Trophoblast cell (in vitro differentiated cells and primary cell): ENCODE measurements at regions not wholly inside any gene's neighbourhood (a gene's known extent, or its start where the extent isn't known, plus 50 kb on each side); places are given as distances from the start of the nearest gene placed in this dataset.
A peak's percentile ranks its signal among the peaks of the same experiment; 100 is the strongest.

Experiments used
- DNase-seq, 2 donors: peaks; one replicate each; pipeline ENCODE4 v3.0.0-alpha.2; 2016
- H2AFZ ChIP-seq: 2 replicates; pipeline ENCODE4 v1.6.1; 2013; ENCODE audit warnings: low read length, moderate library complexity, mild to moderate bottlenecking; ENCODE audit not compliant: insufficient read depth, poor library complexity
- H2AK5ac ChIP-seq: 2 replicates; pipeline ENCODE4 v1.6.1; 2013; ENCODE audit warnings: mild to moderate bottlenecking, low read length
- H2BK120ac ChIP-seq: 2 replicates; pipeline ENCODE4 v1.6.1; 2013; ENCODE audit warnings: low read length, mild to moderate bottlenecking, moderate library complexity; ENCODE audit not compliant: insufficient read depth, poor library complexity
- H2BK12ac ChIP-seq: 2 replicates; pipeline ENCODE4 v1.6.1; 2013; ENCODE audit warnings: mild to moderate bottlenecking, low read length, moderate library complexity
- H2BK5ac ChIP-seq: 2 replicates; pipeline ENCODE4 v1.6.1; 2013; ENCODE audit warnings: low read length, low read depth, moderate library complexity, mild to moderate bottlenecking; ENCODE audit not compliant: poor library complexity
- H3K14ac ChIP-seq: 2 replicates; pipeline ENCODE4 v1.6.1; 2013; ENCODE audit warnings: mild to moderate bottlenecking, low read length
- H3K18ac ChIP-seq: 2 replicates; pipeline ENCODE4 v1.6.1; 2013; ENCODE audit warnings: mild to moderate bottlenecking, low read length
- H3K23ac ChIP-seq: 2 replicates; pipeline ENCODE4 v1.6.1; 2013; ENCODE audit warnings: low read length
- H3K27ac ChIP-seq: 2 replicates; pipeline ENCODE4 v1.5.1; 2013; ENCODE audit warnings: low read depth, mild to moderate bottlenecking, inconsistent platforms, low read length, moderate library complexity
- H3K27me3 ChIP-seq: 2 replicates; pipeline ENCODE4 v1.6.1; 2013; ENCODE audit warnings: inconsistent platforms, mild to moderate bottlenecking, low read length, moderate library complexity; ENCODE audit not compliant: insufficient read depth
- H3K36me3 ChIP-seq, 2 experiments: 1 replicate in 1 of 2; 2 replicates in 1 of 2; pipeline ENCODE4 v1.6.1; 2013; ENCODE audit warnings: low read length in 2 of 2, mild to moderate bottlenecking in 2 of 2, moderate library complexity in 1 of 2; ENCODE audit not compliant: insufficient read depth in 2 of 2, control insufficient read depth in 1 of 2
- H3K4ac ChIP-seq: 2 replicates; pipeline ENCODE4 v1.6.1; 2013; ENCODE audit warnings: low read depth, mild to moderate bottlenecking, low read length, moderate library complexity
- H3K4me1 ChIP-seq, 2 experiments: 1 replicate in 1 of 2; 2 replicates in 1 of 2; pipeline ENCODE4 v1.6.1; 2013; ENCODE audit warnings: low read length in 2 of 2, mild to moderate bottlenecking in 2 of 2, moderate library complexity in 1 of 2; ENCODE audit not compliant: insufficient read depth in 2 of 2, control insufficient read depth in 1 of 2
- H3K4me2 ChIP-seq: 2 replicates; pipeline ENCODE4 v1.6.1; 2013; ENCODE audit warnings: inconsistent platforms, mild to moderate bottlenecking, low read length, moderate library complexity
- H3K4me3 ChIP-seq: 2 replicates; pipeline ENCODE4 v1.5.1; 2013; ENCODE audit warnings: mild to moderate bottlenecking, low read depth, low read length, inconsistent platforms
- H3K79me1 ChIP-seq: one replicate; pipeline ENCODE4 v1.6.1; 2013; ENCODE audit warnings: low read length
- H3K79me2 ChIP-seq: 2 replicates; pipeline ENCODE4 v1.6.1; 2013; ENCODE audit warnings: low read length, mild to moderate bottlenecking; ENCODE audit not compliant: control insufficient read depth, insufficient read depth, poor library complexity
- H3K9ac ChIP-seq: 2 replicates; pipeline ENCODE4 v1.6.1; 2013; ENCODE audit warnings: mild to moderate bottlenecking, low read length
- H3K9me3 ChIP-seq: 2 replicates; pipeline ENCODE4 v1.6.1; 2013; ENCODE audit warnings: low read depth, mild to moderate bottlenecking, control low read depth, inconsistent platforms, low read length; ENCODE audit not compliant: insufficient read depth
- H4K12ac ChIP-seq: 2 replicates; pipeline ENCODE4 v1.6.1; 2013; ENCODE audit warnings: low read depth, mild to moderate bottlenecking, low read length, moderate library complexity
- H4K8ac ChIP-seq: 2 replicates; pipeline ENCODE4 v1.6.1; 2013; ENCODE audit warnings: low read depth, mild to moderate bottlenecking, low read length, moderate library complexity
- H4K91ac ChIP-seq: one replicate; pipeline ENCODE4 v1.6.1; 2013; ENCODE audit warnings: low read depth, mild to moderate bottlenecking, low read length, moderate library complexity
- WGBS: extraction: QIAGEN DNeasy Blood & Tissue Kit; methylation state at CpG from one replicate; pipeline ENCODE4 v1.1.7; 2013; ENCODE audit warnings: missing lambda C conversion rate; ENCODE audit not compliant: insufficient read length, insufficient coverage; ENCODE audit errors: extremely low coverage; 5-methylcytosine and 5-hydroxymethylcytosine counted together

DNA sequence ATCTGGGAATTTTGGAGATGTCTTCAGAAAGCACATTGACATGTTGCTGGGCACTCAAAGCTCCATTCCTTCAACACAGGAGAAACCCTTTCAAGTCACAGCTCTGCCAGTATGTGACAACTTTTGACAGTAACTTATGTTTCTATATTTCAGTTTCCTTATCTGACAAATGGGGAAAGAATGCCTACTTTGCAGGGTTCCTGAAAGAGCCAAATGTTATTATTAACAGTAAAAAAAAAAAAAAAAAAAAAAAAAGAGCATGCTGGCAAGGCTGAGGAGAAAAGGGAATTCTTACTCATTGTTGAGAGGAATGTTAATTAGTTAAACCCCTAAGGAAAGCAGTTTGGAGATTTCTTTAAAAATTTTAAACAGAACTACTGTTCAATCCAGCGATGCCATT, 272.5 kb upstream of the TGFBR2 start:
- Histone ChIP-seq H2BK5ac (no peak overlapping the region), H3K4ac (no peak overlapping the region), H3K18ac (no peak overlapping the region), H3K27me3 (no peaks in the 10 kb centered on the region), H2AFZ (no peak overlapping the region), H2AK5ac (no peak overlapping the region), H3K9ac (no peak overlapping the region), H3K79me1 (no peaks in the 10 kb centered on the region), H3K23ac (no peak overlapping the region), H3K4me1 (peaks cover 7% of the 10 kb centered on the region in 2 experiments), H3K79me2 (no peaks in the 10 kb centered on the region), H3K27ac (no peak overlapping the region), H2BK120ac (no peak overlapping the region), H3K14ac (no peak overlapping the region), H3K9me3 (no peaks in the 10 kb centered on the region), H4K8ac (no peak overlapping the region), H4K91ac (no peak overlapping the region), H3K4me3 (no peak overlapping the region), H3K4me2 (no peak overlapping the region), H4K12ac (no peak overlapping the region), H3K36me3 (no peaks in the 10 kb centered on the region), H2BK12ac (no peak overlapping the region)
- no CpG with 5 or more reads among the region's 1 CpG for WGBS
- DNase-seq, result peak; percentile 0 to 53

DNA sequence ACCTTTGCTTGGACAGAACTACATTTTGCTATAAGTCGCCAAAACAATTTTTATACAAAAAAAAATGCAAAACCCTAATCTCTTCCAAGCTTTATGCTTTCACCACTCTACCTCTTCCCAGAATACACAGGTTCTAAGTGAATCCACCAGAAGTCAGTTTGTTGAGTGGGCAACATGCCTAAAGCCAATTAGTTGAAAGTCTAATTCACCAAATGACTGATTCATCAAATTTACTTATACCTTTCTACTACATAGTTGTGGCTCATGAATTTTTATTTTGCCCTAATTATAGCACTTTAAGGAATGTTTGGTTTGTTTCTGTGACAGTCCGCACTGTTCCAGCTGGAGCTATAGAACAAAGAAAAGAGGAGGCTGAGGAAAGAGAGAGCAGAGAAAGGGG, 265.9 kb upstream of the TGFBR2 start:
- no peak overlapping the region for H4K8ac ChIP-seq
- no peak overlapping the region for H3K23ac ChIP-seq
- H3K4me1 ChIP-seq, result no peaks in the 10 kb centered on the region
- no peak overlapping the region for H4K91ac ChIP-seq
- H3K79me1 ChIP-seq, result no peaks in the 10 kb centered on the region
- H3K27ac ChIP-seq, result no peak overlapping the region
- H3K4me3 ChIP-seq, result no peak overlapping the region
- H3K9ac ChIP-seq, result no peak overlapping the region
- no peak overlapping the region for H2AFZ ChIP-seq
- H2BK12ac ChIP-seq, result no peak overlapping the region
- no CpG with 5 or more reads among the region's 2 CpGs for WGBS
- H4K12ac ChIP-seq, result no peak overlapping the region
- no peak for DNase-seq
- no peak overlapping the region for H3K18ac ChIP-seq
- H3K4me2 ChIP-seq, result no peak overlapping the region
- H3K79me2 ChIP-seq, result no peaks in the 10 kb centered on the region
- no peaks in the 10 kb centered on the region for H3K9me3 ChIP-seq
- no peak overlapping the region for H2BK5ac ChIP-seq
- H3K27me3 ChIP-seq, result no peaks in the 10 kb centered on the region
- no peak overlapping the region for H2BK120ac ChIP-seq
- no peak overlapping the region for H3K14ac ChIP-seq
- H3K36me3 ChIP-seq, result no peaks in the 10 kb centered on the region
- no peak overlapping the region for H3K4ac ChIP-seq
- no peak overlapping the region for H2AK5ac ChIP-seq

- H3K79me2 ChIP-seq, result no peaks in the 10 kb centered on the region
- no peaks in the 10 kb centered on the region for H3K9me3 ChIP-seq
- H3K4me3 ChIP-seq, result no peak overlapping the region
- no peak overlapping the region for H4K8ac ChIP-seq
- no peak overlapping the region for H3K4ac ChIP-seq
- no peak overlapping the region for H4K12ac ChIP-seq
- no peak overlapping the region for H2AFZ ChIP-seq
- H3K18ac ChIP-seq, result no peak overlapping the region
- WGBS, result no CpG with 5 or more reads among the region's 2 CpGs
- H3K9ac ChIP-seq, result no peak overlapping the region
- H3K4me1 ChIP-seq, result no peaks in the 10 kb centered on the region
- H2AK5ac ChIP-seq, result no peak overlapping the region
- no peaks in the 10 kb centered on the region for H3K27me3 ChIP-seq
- H3K79me1 ChIP-seq, result no peaks in the 10 kb centered on the region
- H4K91ac ChIP-seq, result no peak overlapping the region
- H3K14ac ChIP-seq, result no peak overlapping the region
- no peak overlapping the region for H3K27ac ChIP-seq
- no peak overlapping the region for H2BK120ac ChIP-seq
- no peak overlapping the region for H2BK12ac ChIP-seq
- DNase-seq, result no peak
- H3K36me3 ChIP-seq, result no peaks in the 10 kb centered on the region
- no peak overlapping the region for H3K4me2 ChIP-seq
- H3K23ac ChIP-seq, result no peak overlapping the region
- no peak overlapping the region for H2BK5ac ChIP-seq
Measured at GRCh38 chr3:30341079-30341478, 265.3 kb upstream of the TGFBR2 start.

GRCh38 chr3:30341851-30342250, 264.6 kb upstream of the TGFBR2 start:
- no peaks in the 10 kb centered on the region for H3K9me3 ChIP-seq
- no peak overlapping the region for H3K18ac ChIP-seq
- no peak overlapping the region for H4K12ac ChIP-seq
- no peak overlapping the region for H3K14ac ChIP-seq
- WGBS, result no CpG with 5 or more reads among the region's 1 CpG
- H2BK12ac ChIP-seq, result no peak overlapping the region
- no peak overlapping the region for H2AFZ ChIP-seq
- DNase-seq, result no peak
- no peak overlapping the region for H3K27ac ChIP-seq
- H2BK5ac ChIP-seq, result no peak overlapping the region
- H4K8ac ChIP-seq, result no peak overlapping the region
- H3K4me1 ChIP-seq, result no peaks in the 10 kb centered on the region
- no peaks in the 10 kb centered on the region for H3K27me3 ChIP-seq
- no peak overlapping the region for H2BK120ac ChIP-seq
- H3K79me2 ChIP-seq, result no peaks in the 10 kb centered on the region
- H4K91ac ChIP-seq, result no peak overlapping the region
- H3K4me3 ChIP-seq, result no peak overlapping the region
- no peaks in the 10 kb centered on the region for H3K79me1 ChIP-seq
- no peak overlapping the region for H3K4me2 ChIP-seq
- no peak overlapping the region for H3K23ac ChIP-seq
- H3K9ac ChIP-seq, result no peak overlapping the region
- no peaks in the 10 kb centered on the region for H3K36me3 ChIP-seq
- no peak overlapping the region for H3K4ac ChIP-seq
- H2AK5ac ChIP-seq, result no peak overlapping the region
